NCI-H345 treated with DMSO at 0.1 percent for 48 hours (cell line): ENCODE measurements at regions not wholly inside any gene's neighbourhood (a gene's known extent, or its start where the extent isn't known, plus 50 kb on each side); places are given as distances from the start of the nearest gene placed in this dataset.

ENCODE experiments used
- DNase-seq: peaks from one replicate; lab custom pipeline; 2025; ENCODE audit not compliant: unreplicated experiment; lab: John Stamatoyannopoulos, UW

- DNase-seq, result no peak
Measured at GRCh38 chr18:30096796-30097195, 945.7 kb downstream of the DSC3 start.

- DNase-seq, result no peak
Measured at GRCh38 chr18:30094556-30094955, 948.0 kb downstream of the DSC3 start.

GRCh38 chr18:30093376-30093775 lies 949.2 kb downstream of the DSC3 start:
- no peak for DNase-seq

- no peak for DNase-seq
Measured at GRCh38 chr18:30088238-30089015, 954.1 kb downstream of the DSC3 start.

- no peak for DNase-seq
Measured at GRCh38 chr18:30086351-30086750, 956.2 kb downstream of the DSC3 start.

GRCh38 chr18:30081122-30081521 lies 961.4 kb downstream of the DSC3 start:
- DNase-seq, result no peak

GRCh38 chr18:30072609-30073385 lies 969.7 kb downstream of the DSC3 start:
- DNase-seq, result no peak

- no peak for DNase-seq
Measured at GRCh38 chr18:30066288-30066687, 976.3 kb downstream of the DSC3 start.

GRCh38 chr18:30057398-30057797 lies 985.1 kb downstream of the DSC3 start:
- DNase-seq, result no peak

- DNase-seq, result no peak
Measured at GRCh38 chr18:30056528-30056927, 986.0 kb downstream of the DSC3 start.

GRCh38 chr18:30044496-30044895 lies 998.0 kb downstream of the DSC3 start:
- DNase-seq, result no peak

GRCh38 chr18:30039201-30039600 lies 1003.3 kb downstream of the DSC3 start:
- DNase-seq, result no peak

GRCh38 chr18:30034818-30035217 lies 1007.7 kb downstream of the DSC3 start:
- no peak for DNase-seq

GRCh38 chr18:30016179-30016578 lies 1026.4 kb downstream of the DSC3 start:
- no peak for DNase-seq

- DNase-seq, result no peak
Measured at GRCh38 chr18:30004965-30005364, 1037.6 kb downstream of the DSC3 start.

GRCh38 chr18:29982218-29982617 lies 1060.3 kb downstream of the DSC3 start:
- DNase-seq, result no peak

- no peak for DNase-seq
Measured at GRCh38 chr18:29979881-29980280, 1062.7 kb downstream of the DSC3 start.

- no peak for DNase-seq
Measured at GRCh38 chr18:29969876-29970275, 1072.7 kb downstream of the DSC3 start.

GRCh38 chr18:29962579-29962978 lies 1080.0 kb downstream of the DSC3 start:
- no peak for DNase-seq

- no peak for DNase-seq
Measured at GRCh38 chr18:29960539-29960938, 1082.0 kb downstream of the DSC3 start.

- no peak for DNase-seq
Measured at GRCh38 chr18:29930231-29930630, 1112.3 kb downstream of the DSC3 start.

GRCh38 chr18:29928081-29928480 lies 1114.5 kb downstream of the DSC3 start:
- no peak for DNase-seq
